Endothelial cell of umbilical vein (primary cell): ENCODE measurements at regions not wholly inside any gene's neighbourhood (a gene's known extent, or its start where the extent isn't known, plus 50 kb on each side); places are given as distances from the start of the nearest gene placed in this dataset.
"Not testable (repeated sequence)": the region's sequence is repeated elsewhere in the genome, so short reads cannot be mapped to it uniquely, and the experiment has no call there.

Source experiments
- BruUV-seq: library from RNA; stranded (reverse); fragments of 400-500 nt; replicated peaks from 2 replicates; lab custom pipeline; 2021; lab: Mats Ljungman, UMichigan
- CTCF ChIA-PET: fragments of 300-600, 350-600 bp; sonication (Branson Sonifier 250); formaldehyde crosslinking; loops from one replicate; lab custom pipeline; 2021; ENCODE audit warnings: antibody characterized with exemption, inconsistent platforms; lab: Charles Lee
- POLR2A ChIA-PET: fragments of 300-600, 350-600 bp; sonication (Branson Sonifier 250); formaldehyde crosslinking; loops from one replicate; lab custom pipeline; 2021; ENCODE audit warnings: antibody characterized with exemption, inconsistent platforms; lab: Charles Lee
- DNase-seq: peaks from one replicate; pipeline ENCODE4 v3.0.0-alpha.2; 2011; ENCODE audit warnings: low read depth, low spot score
- FAIRE-seq: peaks from 2 replicates; lab custom pipeline; 2011; peaks lifted over from hg19 to GRCh38; lab: Jason Lieb, UNC
- H2AFZ ChIP-seq: 2 replicates; pipeline ENCODE4 v1.6.0; 2012; ENCODE audit warnings: low read depth, low read length, control low read depth, inconsistent platforms
- H3K27ac ChIP-seq: 2 replicates; pipeline ENCODE4 v1.5.1; 2011; ENCODE audit warnings: low read depth, mild to moderate bottlenecking, control low read depth, low read length, moderate library complexity; ENCODE audit not compliant: insufficient read depth
- H3K27me3 ChIP-seq, 2 experiments: 2 replicates each; pipeline versions ENCODE4 v1.6.0 to v1.6.1; 2011; ENCODE audit warnings: low read length in 2 of 2, mixed read lengths in 1 of 2; ENCODE audit not compliant: control insufficient read depth in 2 of 2, insufficient read depth in 2 of 2
- H3K36me3 ChIP-seq, 2 experiments: 2 replicates in 1 of 2; 3 replicates in 1 of 2; pipeline ENCODE4 v1.5.1; 2011; ENCODE audit warnings: low read length in 2 of 2, mild to moderate bottlenecking in 1 of 2, moderate library complexity in 1 of 2; ENCODE audit not compliant: control insufficient read depth in 2 of 2, insufficient read depth in 2 of 2; ENCODE audit errors: extremely low read depth in 1 of 2
- H3K4me1 ChIP-seq: 3 replicates; pipeline ENCODE4 v1.5.1; 2011; ENCODE audit warnings: mild to moderate bottlenecking, low read length; ENCODE audit not compliant: control insufficient read depth, insufficient read depth; ENCODE audit errors: extremely low read depth
- H3K4me2 ChIP-seq: 2 replicates; pipeline ENCODE4 v1.6.1; 2011; ENCODE audit warnings: low read length, control low read depth, mixed read lengths; ENCODE audit not compliant: insufficient read depth
- H3K4me3 ChIP-seq, 3 experiments: fragments of 200-600 bp in 1 of 3; sonication (generic), shearing (Covaris generic) in 1 of 3; replicated peaks in 1 of 3; 2 replicates each; pipeline ENCODE4 v1.5.1; 2011 to 2016; ENCODE audit warnings: control low read depth in 3 of 3, low read length in 3 of 3, mild to moderate bottlenecking in 2 of 3, inconsistent platforms in 1 of 3, low read depth in 1 of 3, moderate library complexity in 1 of 3; ENCODE audit not compliant: insufficient read depth in 1 of 3
- H3K79me2 ChIP-seq: 2 replicates; pipeline ENCODE4 v1.6.0; 2012; ENCODE audit warnings: low read length, inconsistent platforms; ENCODE audit not compliant: control insufficient read depth, insufficient read depth
- H3K9ac ChIP-seq: replicated peaks from 2 replicates; pipeline ENCODE3; 2011; ENCODE audit warnings: low read length, control low read depth; ENCODE audit not compliant: insufficient read depth; ENCODE audit errors: extremely low read depth
- H3K9me1 ChIP-seq: replicated peaks from 3 replicates; pipeline ENCODE4 v1.6.0; 2011; ENCODE audit warnings: mild to moderate bottlenecking, low read length; ENCODE audit not compliant: control insufficient read depth, insufficient read depth; ENCODE audit errors: extremely low read depth
- H3K9me3 ChIP-seq: replicated peaks from 2 replicates; pipeline ENCODE4 v1.5.1; 2012; ENCODE audit warnings: low read length, inconsistent platforms; ENCODE audit not compliant: control insufficient read depth, insufficient read depth
- H4K20me1 ChIP-seq: replicated peaks from 2 replicates; pipeline ENCODE3; 2011; ENCODE audit warnings: mild to moderate bottlenecking, low read length; ENCODE audit not compliant: control insufficient read depth, insufficient read depth; ENCODE audit errors: extremely low read depth
- CTCF ChIP-seq, 2 donors: IDR thresholded peaks; 1 replicate in 1 of 2; 2 replicates in 1 of 2; pipeline ENCODE4 v1.5.1; 2011; ENCODE audit warnings: low read length in 2 of 2, mild to moderate bottlenecking in 2 of 2, moderate library complexity in 2 of 2, control low read depth in 1 of 2, inconsistent platforms in 1 of 2, low read depth in 1 of 2; ENCODE audit not compliant: insufficient read depth in 1 of 2; ENCODE audit errors: extremely low read depth in 1 of 2
- EZH2 ChIP-seq: IDR thresholded peaks from 2 replicates; pipeline ENCODE4 v1.6.1; 2012; ENCODE audit warnings: borderline replicate concordance, low read depth, mild to moderate bottlenecking, moderate library complexity, low read length, inconsistent platforms; ENCODE audit not compliant: severe bottlenecking
- FOS ChIP-seq: IDR thresholded peaks from 2 replicates; pipeline ENCODE4 v1.6.1; 2011; ENCODE audit warnings: mild to moderate bottlenecking, low read length, moderate library complexity, borderline replicate concordance; ENCODE audit not compliant: insufficient read depth
- GATA2 ChIP-seq: IDR thresholded peaks from 2 replicates; pipeline ENCODE4 v1.7.0; 2011; ENCODE audit warnings: low read depth, mild to moderate bottlenecking, moderate library complexity, mixed read lengths, low read length; ENCODE audit not compliant: insufficient read length, insufficient read depth
- JUN ChIP-seq: IDR thresholded peaks from 2 replicates; pipeline ENCODE4 v1.6.1; 2011; ENCODE audit warnings: borderline replicate concordance, low read depth; ENCODE audit not compliant: insufficient read length, insufficient read depth
- MAX ChIP-seq: IDR thresholded peaks from 2 replicates; pipeline ENCODE4 v1.6.1; 2011; ENCODE audit not compliant: insufficient read depth, insufficient read length
- MYC ChIP-seq: IDR thresholded peaks from one replicate; pipeline ENCODE4 v1.6.1; 2011; ENCODE audit warnings: mild to moderate bottlenecking, low read depth, low read length
- POLR2A ChIP-seq: IDR thresholded peaks from 2 replicates; pipeline ENCODE4 v1.6.1; 2012; ENCODE audit warnings: low read depth, mild to moderate bottlenecking, control low read depth, low read length
- POLR2AphosphoS5 ChIP-seq: IDR thresholded peaks from 2 replicates; pipeline ENCODE4 v1.6.1; 2012; ENCODE audit warnings: low read depth, mild to moderate bottlenecking, control low read depth, low read length, moderate library complexity; ENCODE audit not compliant: insufficient read depth
- dilution Hi-C: fragments of 300-500 bp; cut with MboI; formaldehyde crosslinking; loops from one replicate; pipeline ENCODE4 v1.15.0; 2019; ENCODE audit warnings: low sequenced_read_pairs; ENCODE audit not compliant: extremely low pct_ligation_motif_present
- intact Hi-C: fragments of 100-400 bp; cut with micrococcal nuclease; formaldehyde crosslinking; loops from one replicate; pipeline ENCODE4 v1.10.0; 2022

- Histone ChIP-seq H3K4me3 (no peak overlapping the region), H3K36me3 (no peaks in the 10 kb centered on the region), H3K27ac (no peak overlapping the region), H3K27me3 (no peaks in the 10 kb centered on the region), H3K79me2 (no peaks in the 10 kb centered on the region), H3K9me3 (no peaks in the 10 kb centered on the region), H3K9me1 (no peaks in the 10 kb centered on the region), H3K4me1 (no peaks in the 10 kb centered on the region), H3K9ac (no peak overlapping the region), H3K4me2 (no peak overlapping the region), H2AFZ (no peak overlapping the region), H4K20me1 (no peaks in the 10 kb centered on the region)
- ChIA-PET CTCF (no interaction called here), POLR2A (no interaction called here)
- TF ChIP-seq MYC, result no peak
- TF ChIP-seq GATA2, result no peak
- TF ChIP-seq POLR2AphosphoS5, result no peak
- no peak for TF ChIP-seq POLR2A
- TF ChIP-seq EZH2, result no peak
- TF ChIP-seq FOS, result no peak
- no peak for TF ChIP-seq JUN
- TF ChIP-seq CTCF (IDR thresholded peaks at IDR 0.05; ENCODE audit: extremely low read depth in 1 of 2, insufficient read depth in 1 of 2, low read depth in 1 of 2, low read length in 2 of 2), result no peak
- TF ChIP-seq MAX, result no peak
- dilution Hi-C loops, result no loop called here
- no TSS peak for BruUV-seq
- FAIRE-seq, result no peak
- no peak for DNase-seq
- intact Hi-C loops, result no loop called here
Observed at GRCh38 chr13:90943946-90944345, 403.5 kb upstream of the MIR17HG start.

- POLR2A ChIA-PET, H3K9me3 ChIP-seq, H4K20me1 ChIP-seq, H3K9me1 ChIP-seq, H2AFZ ChIP-seq, H3K79me2 ChIP-seq, H3K4me1 ChIP-seq, H3K9ac ChIP-seq, BruUV-seq, H3K27me3 ChIP-seq, H3K4me3 ChIP-seq, CTCF ChIA-PET, FAIRE-seq, H3K36me3 ChIP-seq, H3K4me2 ChIP-seq, H3K27ac ChIP-seq, dilution Hi-C loops, intact Hi-C loops, DNase-seq: not testable (repeated sequence)
Observed at GRCh38 chr13:90945146-90945545, 402.3 kb upstream of the MIR17HG start.

GRCh38 chr13:90946125-90946524 lies 401.4 kb upstream of the MIR17HG start:
- H3K9me3 ChIP-seq, H3K79me2 ChIP-seq, CTCF ChIA-PET, H3K27me3 ChIP-seq, DNase-seq, H3K27ac ChIP-seq, H4K20me1 ChIP-seq, H3K4me3 ChIP-seq, dilution Hi-C loops, H3K36me3 ChIP-seq, H3K9ac ChIP-seq, POLR2A ChIA-PET, intact Hi-C loops, H3K4me1 ChIP-seq, H3K9me1 ChIP-seq, H3K4me2 ChIP-seq, H2AFZ ChIP-seq, BruUV-seq, FAIRE-seq: not testable (repeated sequence)
